Ovary (tissue), 7 donors: ENCODE measurements at regions not wholly inside any gene's neighbourhood (a gene's known extent, or its start where the extent isn't known, plus 50 kb on each side); places are given as distances from the start of the nearest gene placed in this dataset.

Source experiments
- DNase-seq, 5 donors: peaks; one replicate each; pipeline ENCODE4 v3.0.0-alpha.2; 2019 to 2020
- H3K27ac ChIP-seq, 2 donors: fragments of 200-600 bp; one replicate each; pipeline versions ENCODE4 v1.5.1 to v1.8.0; 2019 to 2022
- H3K27me3 ChIP-seq: fragments of 200-600 bp; one replicate; pipeline ENCODE4 v1.8.0; 2022
- H3K36me3 ChIP-seq: fragments of 200-600 bp; sonication (generic); one replicate; pipeline ENCODE4 v1.5.1; 2019
- H3K4me1 ChIP-seq: one replicate; pipeline ENCODE4 v1.8.1; 2013; ENCODE audit warnings: mild to moderate bottlenecking, moderate library complexity; ENCODE audit not compliant: insufficient read depth
- H3K4me3 ChIP-seq: fragments of 200-600 bp; sonication (generic); one replicate; pipeline ENCODE4 v1.5.1; 2017
- H3K9me3 ChIP-seq, 2 donors: fragments of 200-600 bp in 1 of 2; sonication (generic) in 1 of 2; one replicate each; pipeline versions ENCODE4 v1.5.1 to v1.8.1; 2013 to 2019; ENCODE audit warnings: mild to moderate bottlenecking in 1 of 2, moderate library complexity in 1 of 2
- EP300 ChIP-seq: sonication (generic); formaldehyde crosslinking; IDR thresholded peaks from one replicate; pipeline ENCODE4 v1.6.1; 2017; ENCODE audit warnings: antibody characterized with exemption
- POLR2A ChIP-seq: fragments of 450-650 bp; IDR thresholded peaks from one replicate; pipeline ENCODE4 v1.6.1; 2017; ENCODE audit warnings: antibody characterized with exemption, mild to moderate bottlenecking, moderate library complexity
- WGBS, 3 donors: extraction: QIAGEN DNeasy Blood & Tissue Kit in 1 of 3; methylation state at CpG; one replicate each; pipeline versions ENCODE4 v1.1.5 to v1.1.7; 2013 to 2017; 5-methylcytosine and 5-hydroxymethylcytosine counted together
- intact Hi-C, 4 donors: fragments of 100-400 bp; cut with DNase I; formaldehyde crosslinking; loops; one replicate each; pipeline versions ENCODE4 v1.11.0 to v1.15.1; 2022 to 2023
- TF ChIP-seq, protein P1 (sequence below), 3 donors: fragments of 450-650 bp in 2 of 3; fragments of 200-600 bp in 1 of 3; IDR thresholded peaks; one replicate each; pipeline versions ENCODE4 v1.5.1 to v1.8.0; 2016 to 2022; ENCODE audit warnings: antibody characterized with exemption in 3 of 3, mild to moderate bottlenecking in 1 of 3
- donor health status: DM: no; HTN: no; CAD: no; lungs with moderate emphysema.
- donor health status: DM: no; HTN: no; CAD: no.
- donor health status: Bipolar disorder and iron deficiency.
- donor health status: DM: no; HTN: no; CAD: no.
- donor health status: DM: yes; HTN: yes; CAD: no.

DNA sequence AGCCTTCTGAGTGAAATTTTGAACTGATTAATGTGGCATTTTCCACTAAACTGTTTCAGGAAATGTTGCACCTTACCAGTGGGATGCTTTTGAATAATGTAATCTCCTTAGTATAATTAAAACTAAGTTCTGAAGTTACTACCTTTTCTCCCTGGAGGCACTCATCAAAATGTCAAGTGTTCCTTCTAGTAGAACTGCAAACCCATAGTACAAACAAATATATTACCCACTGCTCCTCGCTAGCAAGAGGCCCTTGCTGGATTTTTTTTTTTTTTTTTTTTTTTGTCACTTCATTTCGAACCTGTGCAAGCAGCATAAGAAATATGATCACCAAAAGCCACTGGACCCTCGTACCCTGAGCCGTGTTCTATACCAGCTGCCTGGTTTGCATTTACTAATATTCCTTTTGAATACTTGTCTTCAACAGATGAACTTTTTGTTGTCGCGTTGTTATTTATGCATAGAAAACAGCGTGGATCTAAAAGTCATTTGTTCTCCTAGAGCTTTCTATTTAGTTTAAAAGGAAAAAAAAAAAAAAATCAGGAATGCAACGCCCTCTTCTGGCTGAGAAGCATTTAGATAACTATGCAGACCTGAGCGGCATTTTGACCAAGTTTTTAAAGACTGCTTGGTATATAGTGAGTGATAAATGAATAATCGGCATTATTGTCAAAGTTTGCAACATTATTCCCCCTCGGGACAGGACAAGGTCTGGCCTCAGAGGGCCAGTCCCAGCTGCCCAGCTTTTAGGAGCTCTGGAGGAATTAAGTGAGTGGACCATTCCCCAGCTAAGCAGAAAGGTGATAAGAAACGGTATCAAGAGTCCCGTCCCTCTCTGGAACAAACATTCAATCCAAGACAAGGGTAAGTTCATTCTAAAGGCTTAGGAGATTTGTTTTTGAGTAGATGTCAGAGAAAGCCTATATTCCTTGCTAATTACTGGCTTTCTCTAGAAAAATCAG, 162.5 kb upstream of the KIF2A start:
- H3K27ac ChIP-seq, result no peak overlapping the region
- WGBS, 3 donors, result 11 to 22% (median 16%) methylated on average over 13 of the region's 13 CpGs
- H3K36me3 ChIP-seq, result no peaks in the 10 kb centered on the region
- H3K4me1 ChIP-seq, result no peaks in the 10 kb centered on the region
- intact Hi-C loops, result no loop called here
- TF ChIP-seq, protein P1, sequence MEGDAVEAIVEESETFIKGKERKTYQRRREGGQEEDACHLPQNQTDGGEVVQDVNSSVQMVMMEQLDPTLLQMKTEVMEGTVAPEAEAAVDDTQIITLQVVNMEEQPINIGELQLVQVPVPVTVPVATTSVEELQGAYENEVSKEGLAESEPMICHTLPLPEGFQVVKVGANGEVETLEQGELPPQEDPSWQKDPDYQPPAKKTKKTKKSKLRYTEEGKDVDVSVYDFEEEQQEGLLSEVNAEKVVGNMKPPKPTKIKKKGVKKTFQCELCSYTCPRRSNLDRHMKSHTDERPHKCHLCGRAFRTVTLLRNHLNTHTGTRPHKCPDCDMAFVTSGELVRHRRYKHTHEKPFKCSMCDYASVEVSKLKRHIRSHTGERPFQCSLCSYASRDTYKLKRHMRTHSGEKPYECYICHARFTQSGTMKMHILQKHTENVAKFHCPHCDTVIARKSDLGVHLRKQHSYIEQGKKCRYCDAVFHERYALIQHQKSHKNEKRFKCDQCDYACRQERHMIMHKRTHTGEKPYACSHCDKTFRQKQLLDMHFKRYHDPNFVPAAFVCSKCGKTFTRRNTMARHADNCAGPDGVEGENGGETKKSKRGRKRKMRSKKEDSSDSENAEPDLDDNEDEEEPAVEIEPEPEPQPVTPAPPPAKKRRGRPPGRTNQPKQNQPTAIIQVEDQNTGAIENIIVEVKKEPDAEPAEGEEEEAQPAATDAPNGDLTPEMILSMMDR (IDR thresholded peaks at IDR 0.05), result no peak
- TF ChIP-seq POLR2A (no peak), EP300 (no peak)
- H3K9me3 ChIP-seq, result no peaks in the 10 kb centered on the region
- H3K27me3 ChIP-seq, result no peaks in the 10 kb centered on the region
- H3K4me3 ChIP-seq, result no peak overlapping the region
- DNase-seq, result no peak

DNA sequence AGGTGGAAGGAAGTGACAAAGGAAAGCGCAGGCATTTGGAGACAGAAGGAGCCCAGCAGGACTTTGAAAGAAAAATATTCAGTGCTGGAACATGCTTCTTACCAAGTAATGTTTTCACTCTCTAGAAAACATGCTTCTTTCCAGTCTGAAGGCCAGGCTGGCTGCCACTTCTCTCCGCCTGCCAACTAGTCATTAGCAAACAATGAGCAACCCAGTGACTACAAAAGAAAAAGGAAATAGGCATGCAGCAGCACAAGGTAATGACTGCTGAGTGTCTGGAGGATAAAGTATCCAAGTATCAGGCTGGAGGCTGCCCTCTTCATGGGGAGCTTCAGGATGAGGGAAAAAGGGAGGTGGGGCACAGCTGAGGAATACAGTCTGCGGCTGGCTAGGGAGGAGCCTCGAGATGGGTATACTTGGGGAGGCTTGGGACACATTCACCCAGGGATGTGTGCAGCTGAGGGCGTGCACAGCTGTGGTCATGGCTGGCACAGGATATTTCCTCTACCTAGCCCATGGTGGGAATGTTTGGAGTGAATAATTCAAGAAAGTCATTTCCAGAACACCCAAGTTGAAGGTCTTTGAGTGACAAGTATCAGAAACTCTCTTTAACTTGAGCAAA, 161.5 kb upstream of the KIF2A start:
- H3K27ac ChIP-seq, result no peak overlapping the region
- H3K4me1 ChIP-seq, result no peaks in the 10 kb centered on the region
- WGBS, 3 donors, result 69 to 78% (median 77%) methylated on average over 5 of the region's 5 CpGs
- H3K27me3 ChIP-seq, result no peaks in the 10 kb centered on the region
- H3K36me3 ChIP-seq, result no peaks in the 10 kb centered on the region
- intact Hi-C loops, result no loop called here
- no peaks in the 10 kb centered on the region for H3K9me3 ChIP-seq
- TF ChIP-seq POLR2A (no peak), EP300 (no peak)
- TF ChIP-seq, protein P1 (IDR thresholded peaks at IDR 0.05), result no peak
- no peak for DNase-seq
- H3K4me3 ChIP-seq, result no peak overlapping the region

GRCh38 chr5:62149879-62150278, 156.1 kb upstream of the KIF2A start:
- Histone ChIP-seq H3K27me3 (no peaks in the 10 kb centered on the region), H3K4me1 (no peaks in the 10 kb centered on the region), H3K4me3 (no peak overlapping the region), H3K27ac (no peak overlapping the region), H3K9me3 (no peaks in the 10 kb centered on the region), H3K36me3 (no peaks in the 10 kb centered on the region)
- intact Hi-C loops, result no loop called here
- DNase-seq, result no peak
- 67 to 81% (median 69%) methylated on average over 4 of the region's 4 CpGs for WGBS, 3 donors
- no peak for TF ChIP-seq EP300
- TF ChIP-seq, protein P1 (IDR thresholded peaks at IDR 0.05), result no peak
- no peak for TF ChIP-seq POLR2A

- Histone ChIP-seq H3K4me3 (no peak overlapping the region), H3K36me3 (no peaks in the 10 kb centered on the region), H3K9me3 (no peaks in the 10 kb centered on the region), H3K4me1 (no peaks in the 10 kb centered on the region), H3K27ac (no peak overlapping the region), H3K27me3 (no peaks in the 10 kb centered on the region)
- no peak for DNase-seq
- TF ChIP-seq, protein P1 (IDR thresholded peaks at IDR 0.05), result no peak
- no peak for TF ChIP-seq EP300
- TF ChIP-seq POLR2A, result no peak
- intact Hi-C loops, result no loop called here
- whole genome bisulfite sequencing, 3 donors, result 55 to 64% (median 59%) methylated on average over 4 of the region's 4 CpGs
These were observed 153.5 kb upstream of the KIF2A start for GRCh38 chr5:62152394-62153087.
